ENCODE measurements at regions not wholly inside any gene's neighbourhood (a gene's known extent, or its start where the extent isn't known, plus 50 kb on each side); places are given as distances from the start of the nearest gene placed in this dataset.

GRCh38 chr5:1951165-1951816 lies 68.6 kb upstream of the IRX4 start:
- Histone ChIP-seq H3K9me3 (ENCODE audit: control insufficient read depth, low read length) (no peaks in the 10 kb centered on the region), H3K27me3 (replicated peaks; ENCODE audit: control insufficient read depth, insufficient read depth, low read length) (no peaks in the 10 kb centered on the region), H3K36me3 (ENCODE audit: control insufficient read depth, insufficient read depth, low read length, severe bottlenecking) (no peaks in the 10 kb centered on the region), H3K4me3 (ENCODE audit: low read length) (no peak overlapping the region), H3K9ac (ENCODE audit: low read length) (no peak overlapping the region), H3K4me1 (ENCODE audit: control insufficient read depth, insufficient read depth, low read length) (no peaks in the 10 kb centered on the region)
- no peak for DNase-seq (ENCODE audit: low read depth)

GRCh38 chr5:1950708-1951103 lies 68.0 kb upstream of the IRX4 start:
- Histone ChIP-seq H3K9ac (ENCODE audit: low read length) (no peak overlapping the region), H3K9me3 (ENCODE audit: control insufficient read depth, low read length) (no peaks in the 10 kb centered on the region), H3K4me1 (ENCODE audit: control insufficient read depth, insufficient read depth, low read length) (no peaks in the 10 kb centered on the region), H3K27me3 (replicated peaks; ENCODE audit: control insufficient read depth, insufficient read depth, low read length) (no peaks in the 10 kb centered on the region), H3K4me3 (ENCODE audit: low read length) (no peak overlapping the region), H3K36me3 (ENCODE audit: control insufficient read depth, insufficient read depth, low read length, severe bottlenecking) (no peaks in the 10 kb centered on the region)
- DNase-seq (ENCODE audit: low read depth): no peak

- Histone ChIP-seq H3K4me1 (ENCODE audit: control insufficient read depth, insufficient read depth, low read length) (no peaks in the 10 kb centered on the region), H3K9ac (ENCODE audit: low read length) (no peak overlapping the region), H3K36me3 (ENCODE audit: control insufficient read depth, insufficient read depth, low read length, severe bottlenecking) (no peaks in the 10 kb centered on the region), H3K9me3 (ENCODE audit: control insufficient read depth, low read length) (no peaks in the 10 kb centered on the region), H3K27me3 (replicated peaks; ENCODE audit: control insufficient read depth, insufficient read depth, low read length) (no peaks in the 10 kb centered on the region), H3K4me3 (ENCODE audit: low read length) (no peak overlapping the region)
- no peak for DNase-seq (ENCODE audit: low read depth)
Observed at GRCh38 chr5:1950096-1950707, 67.5 kb upstream of the IRX4 start.

GRCh38 chr5:1949253-1949652 lies 66.5 kb upstream of the IRX4 start:
- H3K9me3 ChIP-seq (ENCODE audit: control insufficient read depth, low read length): no peaks in the 10 kb centered on the region
- H3K4me3 ChIP-seq (ENCODE audit: low read length): no peak overlapping the region
- H3K36me3 ChIP-seq (ENCODE audit: control insufficient read depth, insufficient read depth, low read length, severe bottlenecking): no peaks in the 10 kb centered on the region
- no peak for DNase-seq (ENCODE audit: low read depth)
- H3K27me3 ChIP-seq (replicated peaks; ENCODE audit: control insufficient read depth, insufficient read depth, low read length): peaks cover 6% of the 10 kb centered on the region
- H3K9ac ChIP-seq (ENCODE audit: low read length): no peak overlapping the region
- H3K4me1 ChIP-seq (ENCODE audit: control insufficient read depth, insufficient read depth, low read length): no peaks in the 10 kb centered on the region

- H3K4me3 ChIP-seq (ENCODE audit: low read length): no peak overlapping the region
- no peaks in the 10 kb centered on the region for H3K9me3 ChIP-seq (ENCODE audit: control insufficient read depth, low read length)
- no peaks in the 10 kb centered on the region for H3K4me1 ChIP-seq (ENCODE audit: control insufficient read depth, insufficient read depth, low read length)
- H3K27me3 ChIP-seq (replicated peaks; ENCODE audit: control insufficient read depth, insufficient read depth, low read length): peaks cover 8% of the 10 kb centered on the region
- H3K36me3 ChIP-seq (ENCODE audit: control insufficient read depth, insufficient read depth, low read length, severe bottlenecking): no peaks in the 10 kb centered on the region
- no peak for DNase-seq (ENCODE audit: low read depth)
- no peak overlapping the region for H3K9ac ChIP-seq (ENCODE audit: low read length)
Observed at GRCh38 chr5:1948663-1949191, 66.0 kb upstream of the IRX4 start.

- Histone ChIP-seq H3K36me3 (ENCODE audit: control insufficient read depth, insufficient read depth, low read length, severe bottlenecking) (no peaks in the 10 kb centered on the region), H3K9me3 (ENCODE audit: control insufficient read depth, low read length) (no peaks in the 10 kb centered on the region), H3K4me1 (ENCODE audit: control insufficient read depth, insufficient read depth, low read length) (no peaks in the 10 kb centered on the region), H3K27me3 (replicated peaks; ENCODE audit: control insufficient read depth, insufficient read depth, low read length) (peaks cover 12% of the 10 kb centered on the region), H3K9ac (ENCODE audit: low read length) (no peak overlapping the region), H3K4me3 (ENCODE audit: low read length) (no peak overlapping the region)
- no peak for DNase-seq (ENCODE audit: low read depth)
Observed at GRCh38 chr5:1948111-1948510, 65.4 kb upstream of the IRX4 start.

GRCh38 chr5:1946776-1947175 lies 64.1 kb upstream of the IRX4 start:
- peaks cover 12% of the 10 kb centered on the region for H3K27me3 ChIP-seq (replicated peaks; ENCODE audit: control insufficient read depth, insufficient read depth, low read length)
- H3K36me3 ChIP-seq (ENCODE audit: control insufficient read depth, insufficient read depth, low read length, severe bottlenecking): no peaks in the 10 kb centered on the region
- no peak overlapping the region for H3K4me3 ChIP-seq (ENCODE audit: low read length)
- H3K9me3 ChIP-seq (ENCODE audit: control insufficient read depth, low read length): no peaks in the 10 kb centered on the region
- no peak overlapping the region for H3K9ac ChIP-seq (ENCODE audit: low read length)
- no peaks in the 10 kb centered on the region for H3K4me1 ChIP-seq (ENCODE audit: control insufficient read depth, insufficient read depth, low read length)
- DNase-seq (ENCODE audit: low read depth): no peak

GRCh38 chr5:1946122-1946677 lies 63.5 kb upstream of the IRX4 start:
- H3K4me1 ChIP-seq (ENCODE audit: control insufficient read depth, insufficient read depth, low read length): no peaks in the 10 kb centered on the region
- H3K4me3 ChIP-seq (ENCODE audit: low read length): no peak overlapping the region
- H3K9me3 ChIP-seq (ENCODE audit: control insufficient read depth, low read length): no peaks in the 10 kb centered on the region
- H3K9ac ChIP-seq (ENCODE audit: low read length): no peak overlapping the region
- peaks cover 12% of the 10 kb centered on the region for H3K27me3 ChIP-seq (replicated peaks; ENCODE audit: control insufficient read depth, insufficient read depth, low read length)
- no peaks in the 10 kb centered on the region for H3K36me3 ChIP-seq (ENCODE audit: control insufficient read depth, insufficient read depth, low read length, severe bottlenecking)
- no peak for DNase-seq (ENCODE audit: low read depth)

- no peaks in the 10 kb centered on the region for H3K4me1 ChIP-seq (ENCODE audit: control insufficient read depth, insufficient read depth, low read length)
- H3K4me3 ChIP-seq (ENCODE audit: low read length): no peak overlapping the region
- H3K9ac ChIP-seq (ENCODE audit: low read length): no peak overlapping the region
- no peaks in the 10 kb centered on the region for H3K36me3 ChIP-seq (ENCODE audit: control insufficient read depth, insufficient read depth, low read length, severe bottlenecking)
- peaks cover 12% of the 10 kb centered on the region for H3K27me3 ChIP-seq (replicated peaks; ENCODE audit: control insufficient read depth, insufficient read depth, low read length)
- no peaks in the 10 kb centered on the region for H3K9me3 ChIP-seq (ENCODE audit: control insufficient read depth, low read length)
- no peak for DNase-seq (ENCODE audit: low read depth)
Observed at GRCh38 chr5:1945606-1946005, 62.9 kb upstream of the IRX4 start.

- DNase-seq (ENCODE audit: low read depth): no peak
Observed at GRCh38 chr5:1944408-1944807, 61.7 kb upstream of the IRX4 start.

GRCh38 chr5:1943481-1943880 lies 60.8 kb upstream of the IRX4 start:
- Histone ChIP-seq H3K9ac (ENCODE audit: low read length) (no peak overlapping the region), H3K4me3 (ENCODE audit: low read length) (no peak overlapping the region), H3K36me3 (ENCODE audit: control insufficient read depth, insufficient read depth, low read length, severe bottlenecking) (no peaks in the 10 kb centered on the region), H3K27me3 (replicated peaks; ENCODE audit: control insufficient read depth, insufficient read depth, low read length) (peaks cover 12% of the 10 kb centered on the region), H3K9me3 (ENCODE audit: control insufficient read depth, low read length) (no peaks in the 10 kb centered on the region), H3K4me1 (ENCODE audit: control insufficient read depth, insufficient read depth, low read length) (no peaks in the 10 kb centered on the region)
- no peak for DNase-seq (ENCODE audit: low read depth)

More at GRCh38 chr5:1944408-1944807, 61.7 kb upstream of the IRX4 start:
- Histone ChIP-seq H3K9ac (ENCODE audit: low read length) (no peak overlapping the region), H3K36me3 (ENCODE audit: control insufficient read depth, insufficient read depth, low read length, severe bottlenecking) (no peaks in the 10 kb centered on the region), H3K4me1 (ENCODE audit: control insufficient read depth, insufficient read depth, low read length) (no peaks in the 10 kb centered on the region), H3K9me3 (ENCODE audit: control insufficient read depth, low read length) (no peaks in the 10 kb centered on the region), H3K27me3 (replicated peaks; ENCODE audit: control insufficient read depth, insufficient read depth, low read length) (peaks cover 12% of the 10 kb centered on the region), H3K4me3 (ENCODE audit: low read length) (no peak overlapping the region)

Measured in adipocyte (in vitro differentiated cells).